HG02588 (cell line): ENCODE measurements at regions not wholly inside any gene's neighbourhood (a gene's known extent, or its start where the extent isn't known, plus 50 kb on each side); places are given as distances from the start of the nearest gene placed in this dataset.

Experiments
- ATAC-seq: cut with Tn5 transposase; IDR thresholded peaks from one replicate; pipeline ENCODE4 v1.9.1; 2021; ENCODE audit warnings: mild to moderate bottlenecking, moderate library complexity; ENCODE audit not compliant: unreplicated experiment

GRCh38 chr20:39233755-39234154, 271.6 kb downstream of the DHX35 start:
- ATAC-seq: no peak

- no peak for ATAC-seq
These were observed 265.3 kb downstream of the DHX35 start for GRCh38 chr20:39227416-39227815.

- ATAC-seq: no peak
These were observed 263.8 kb downstream of the DHX35 start for GRCh38 chr20:39225978-39226377.

- ATAC-seq: no peak
These were observed 263.4 kb downstream of the DHX35 start for GRCh38 chr20:39225536-39225935.

GRCh38 chr20:39222101-39222500, 260.0 kb downstream of the DHX35 start:
- ATAC-seq: no peak

- no peak for ATAC-seq
These were observed 254.1 kb downstream of the DHX35 start for GRCh38 chr20:39216195-39216594.

GRCh38 chr20:39214828-39215227, 252.7 kb downstream of the DHX35 start:
- no peak for ATAC-seq

- ATAC-seq: no peak
These were observed 251.5 kb downstream of the DHX35 start for GRCh38 chr20:39213476-39214145.

GRCh38 chr20:39211060-39211748, 249.1 kb downstream of the DHX35 start:
- ATAC-seq: no peak

- no peak for ATAC-seq
These were observed 248.3 kb downstream of the DHX35 start for GRCh38 chr20:39210341-39211036.

GRCh38 chr20:39206899-39207564, 244.9 kb downstream of the DHX35 start:
- no peak for ATAC-seq

GRCh38 chr20:39195582-39196021, 233.5 kb downstream of the DHX35 start:
- ATAC-seq: no peak

- no peak for ATAC-seq
These were observed 228.8 kb downstream of the DHX35 start for GRCh38 chr20:39190666-39191570.

- no peak for ATAC-seq
These were observed 226.2 kb downstream of the DHX35 start for GRCh38 chr20:39188266-39188765.

GRCh38 chr20:39181490-39181889, 219.3 kb downstream of the DHX35 start:
- ATAC-seq: no peak

GRCh38 chr20:39176457-39176856, 214.3 kb downstream of the DHX35 start:
- no peak for ATAC-seq

- ATAC-seq: no peak
These were observed 208.8 kb downstream of the DHX35 start for GRCh38 chr20:39170896-39171463.

GRCh38 chr20:39165099-39165498, 203.0 kb downstream of the DHX35 start:
- no peak for ATAC-seq

GRCh38 chr20:39164642-39165041, 202.5 kb downstream of the DHX35 start:
- no peak for ATAC-seq

GRCh38 chr20:39163993-39164392, 201.8 kb downstream of the DHX35 start:
- no peak for ATAC-seq
